ENCODE measurements at regions not wholly inside any gene's neighbourhood (a gene's known extent, or its start where the extent isn't known, plus 50 kb on each side); places are given as distances from the start of the nearest gene placed in this dataset.

DNA sequence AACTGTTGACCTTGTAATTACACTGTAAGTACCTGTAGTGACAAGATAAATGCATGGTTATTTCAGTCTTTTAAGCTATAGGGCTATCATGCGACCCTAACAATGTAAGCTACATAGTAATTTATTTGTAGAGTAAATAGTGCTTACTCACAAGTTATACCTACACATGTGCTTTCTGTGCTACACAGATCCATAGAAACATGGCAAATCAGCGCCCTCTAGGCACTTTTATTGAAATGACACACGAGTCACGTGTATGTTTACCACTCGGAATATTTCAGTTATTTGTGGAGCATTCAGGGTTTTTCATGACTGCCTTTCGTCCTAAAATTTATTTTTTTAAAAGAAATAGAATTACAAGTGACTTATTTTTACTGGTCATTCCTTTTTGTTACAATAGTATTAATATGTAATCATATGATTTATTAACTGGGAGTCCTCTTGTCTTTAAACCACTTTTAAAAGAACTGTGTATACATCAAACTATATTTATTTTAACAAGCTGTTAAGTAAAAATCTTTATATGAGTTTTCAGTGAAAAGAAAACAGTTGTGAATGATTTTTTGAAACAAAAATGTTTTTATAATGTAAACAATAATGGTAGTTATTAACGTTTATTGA, 1242.3 kb upstream of the WWC1 start:
- TF ChIP-seq, protein P1, sequence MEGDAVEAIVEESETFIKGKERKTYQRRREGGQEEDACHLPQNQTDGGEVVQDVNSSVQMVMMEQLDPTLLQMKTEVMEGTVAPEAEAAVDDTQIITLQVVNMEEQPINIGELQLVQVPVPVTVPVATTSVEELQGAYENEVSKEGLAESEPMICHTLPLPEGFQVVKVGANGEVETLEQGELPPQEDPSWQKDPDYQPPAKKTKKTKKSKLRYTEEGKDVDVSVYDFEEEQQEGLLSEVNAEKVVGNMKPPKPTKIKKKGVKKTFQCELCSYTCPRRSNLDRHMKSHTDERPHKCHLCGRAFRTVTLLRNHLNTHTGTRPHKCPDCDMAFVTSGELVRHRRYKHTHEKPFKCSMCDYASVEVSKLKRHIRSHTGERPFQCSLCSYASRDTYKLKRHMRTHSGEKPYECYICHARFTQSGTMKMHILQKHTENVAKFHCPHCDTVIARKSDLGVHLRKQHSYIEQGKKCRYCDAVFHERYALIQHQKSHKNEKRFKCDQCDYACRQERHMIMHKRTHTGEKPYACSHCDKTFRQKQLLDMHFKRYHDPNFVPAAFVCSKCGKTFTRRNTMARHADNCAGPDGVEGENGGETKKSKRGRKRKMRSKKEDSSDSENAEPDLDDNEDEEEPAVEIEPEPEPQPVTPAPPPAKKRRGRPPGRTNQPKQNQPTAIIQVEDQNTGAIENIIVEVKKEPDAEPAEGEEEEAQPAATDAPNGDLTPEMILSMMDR (conservative IDR thresholded peaks at IDR 0.05; ENCODE audit: low read depth, low read length), result peak; percentile 57
- H3K4me3 ChIP-seq (ENCODE audit: low read length), result no peak overlapping the region
- no peak for DNase-seq (ENCODE audit: low read depth)

- TF ChIP-seq, protein P1 (conservative IDR thresholded peaks at IDR 0.05; ENCODE audit: low read depth, low read length), result no peak
- DNase-seq (ENCODE audit: low read depth), result no peak
- H3K4me3 ChIP-seq (ENCODE audit: low read length), result no peak overlapping the region
Observed at GRCh38 chr5:167049771-167050567, 1241.5 kb upstream of the WWC1 start.

DNA sequence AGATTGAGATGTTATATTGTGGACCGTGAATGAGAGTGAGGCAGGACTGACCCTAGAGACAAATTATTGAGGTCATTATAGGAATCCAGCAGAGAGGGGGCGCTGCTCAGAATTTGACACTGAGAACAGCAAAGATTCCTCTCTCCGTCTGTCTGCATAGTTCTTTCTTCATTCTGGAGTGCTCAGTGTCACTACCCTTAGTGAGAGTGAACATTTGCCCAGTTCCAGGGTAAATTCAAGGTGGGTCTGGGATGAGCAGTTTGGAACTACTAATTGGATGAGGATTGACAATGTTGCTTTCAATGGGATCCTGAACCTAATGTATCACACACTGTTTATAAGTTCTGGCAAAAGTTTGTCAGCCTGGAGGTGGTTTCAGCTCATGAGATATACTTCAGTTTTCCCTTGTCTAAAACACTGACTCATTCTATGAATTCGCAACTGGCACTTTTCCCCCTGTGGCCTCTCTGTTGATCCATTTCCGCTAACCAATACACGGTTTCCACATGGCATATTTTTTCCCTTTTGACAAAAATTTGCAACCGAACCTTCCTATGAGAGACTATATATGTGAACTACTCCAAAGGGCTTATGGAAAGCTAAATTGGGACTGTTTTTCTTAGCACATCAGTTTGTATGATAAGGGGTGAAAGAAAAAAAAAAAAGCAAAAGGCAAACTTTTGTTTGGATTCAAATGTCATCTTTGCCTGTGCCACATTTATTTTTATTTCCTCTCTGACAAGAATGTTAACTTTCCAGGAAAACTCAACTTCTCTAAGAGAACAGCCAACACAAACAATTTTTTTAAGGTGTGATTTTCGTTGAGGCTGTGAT, 1240.7 kb upstream of the WWC1 start:
- H3K4me3 ChIP-seq (ENCODE audit: low read length), result no peak overlapping the region
- TF ChIP-seq, protein P1 (conservative IDR thresholded peaks at IDR 0.05; ENCODE audit: low read depth, low read length), result no peak

GRCh38 chr5:167051402-167051768, 1240.1 kb upstream of the WWC1 start:
- H3K4me3 ChIP-seq (ENCODE audit: low read length), result no peak overlapping the region
- DNase-seq (ENCODE audit: low read depth), result no peak
- TF ChIP-seq, protein P1 (conservative IDR thresholded peaks at IDR 0.05; ENCODE audit: low read depth, low read length), result no peak

More for the DNA sequence above, 1240.7 kb upstream of the WWC1 start:
- no peak for DNase-seq (ENCODE audit: low read depth)

DNA sequence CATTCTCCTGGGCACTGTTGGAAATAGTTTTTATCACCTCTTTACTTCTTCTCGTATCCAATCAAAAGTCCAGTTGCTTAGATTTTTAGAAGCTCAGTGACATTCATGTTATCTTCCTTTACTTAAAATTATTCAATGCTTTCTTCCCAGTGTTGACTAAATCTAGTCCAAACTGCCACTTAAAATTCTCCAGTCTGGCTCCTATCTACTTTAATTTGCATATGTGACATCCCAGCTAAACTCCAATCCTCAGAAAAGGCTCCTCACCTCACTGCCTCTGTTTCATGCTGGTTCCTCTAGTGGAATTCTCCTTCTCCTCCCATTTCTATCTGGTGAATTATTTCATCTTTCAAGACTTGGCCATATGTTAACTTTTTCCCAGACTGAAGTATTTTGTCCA, 1238.7 kb upstream of the WWC1 start:
- TF ChIP-seq, protein P1 (conservative IDR thresholded peaks at IDR 0.05; ENCODE audit: low read depth, low read length), result no peak
- DNase-seq (ENCODE audit: low read depth), result no peak

DNA sequence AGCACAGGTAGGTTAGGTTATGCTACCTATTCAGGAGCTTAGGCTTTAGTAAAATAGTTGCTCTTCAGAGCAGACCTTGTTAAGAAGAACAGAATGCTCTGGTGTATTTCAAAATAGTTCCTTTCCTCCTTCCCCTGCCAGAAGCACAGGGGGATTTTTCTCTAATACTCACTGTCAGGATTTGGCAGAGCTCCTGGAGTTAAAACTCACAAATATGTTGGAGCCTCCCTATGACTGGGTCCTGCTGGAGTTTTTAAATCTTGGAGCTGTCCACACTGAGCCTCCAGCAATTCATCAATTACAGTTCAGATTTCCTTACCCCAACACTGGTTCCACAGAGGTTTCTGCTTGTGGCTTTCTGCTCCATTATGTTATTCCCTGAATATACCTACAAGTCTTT, 1233.8 kb upstream of the WWC1 start:
- no peak overlapping the region for H3K4me3 ChIP-seq (ENCODE audit: low read length)
- DNase-seq (ENCODE audit: low read depth), result no peak
- TF ChIP-seq, protein P1 (conservative IDR thresholded peaks at IDR 0.05; ENCODE audit: low read depth, low read length), result no peak

More for the DNA sequence above, 1238.7 kb upstream of the WWC1 start:
- H3K4me3 ChIP-seq (ENCODE audit: low read length), result no peak overlapping the region
